Esophagus muscularis mucosa (tissue), 4 donors: ENCODE measurements at regions not wholly inside any gene's neighbourhood (a gene's known extent, or its start where the extent isn't known, plus 50 kb on each side); places are given as distances from the start of the nearest gene placed in this dataset.
"Not testable (repeated sequence)": the region's sequence is repeated elsewhere in the genome, so short reads cannot be mapped to it uniquely, and the experiment has no call there.

ENCODE experiments used
- DNase-seq: peaks from one replicate; pipeline ENCODE4 v3.0.0-alpha.2; 2017; ENCODE audit errors: extremely low spot score
- H3K27ac ChIP-seq, 4 donors: fragments of 200-600 bp; sonication (generic); replicated peaks in 1 of 4; 1 replicate in 3 of 4; 2 replicates in 1 of 4; pipeline ENCODE4 v1.5.1; 2016 to 2019; ENCODE audit warnings: mild to moderate bottlenecking in 1 of 4
- H3K27me3 ChIP-seq, 4 donors: fragments of 200-600 bp; sonication (generic); one replicate each; pipeline versions ENCODE4 v1.5.1 to v1.6.0; 2016 to 2019
- H3K36me3 ChIP-seq, 4 donors: fragments of 200-600 bp; sonication (generic); one replicate each; pipeline ENCODE4 v1.5.1; 2016 to 2019
- H3K4me1 ChIP-seq, 4 donors: fragments of 200-600 bp; sonication (generic); one replicate each; pipeline ENCODE4 v1.5.1; 2016 to 2019
- H3K4me3 ChIP-seq, 4 donors: fragments of 200-600 bp; sonication (generic); 1 replicate in 2 of 4; 2 replicates in 2 of 4; pipeline ENCODE4 v1.5.1; 2016 to 2019; ENCODE audit warnings: mild to moderate bottlenecking in 4 of 4, moderate library complexity in 1 of 4
- H3K9me3 ChIP-seq, 4 donors: fragments of 200-600 bp; sonication (generic); 1 replicate in 3 of 4; 2 replicates in 1 of 4; pipeline ENCODE4 v1.5.1; 2016 to 2019
- EP300 ChIP-seq: sonication (generic); formaldehyde crosslinking; IDR thresholded peaks from one replicate; pipeline ENCODE4 v1.6.1; 2017; ENCODE audit warnings: antibody characterized with exemption
- POLR2A ChIP-seq: fragments of 450-650 bp; IDR thresholded peaks from one replicate; pipeline ENCODE4 v1.6.1; 2017; ENCODE audit warnings: antibody characterized with exemption, moderate library complexity, mild to moderate bottlenecking, low read depth
- POLR2AphosphoS5 ChIP-seq, 2 donors: sonication (generic); formaldehyde crosslinking; IDR thresholded peaks; one replicate each; pipeline ENCODE4 v1.6.1; 2017; ENCODE audit warnings: antibody characterized with exemption in 2 of 2
- WGBS: methylation state at CpG from one replicate; pipeline ENCODE4 v1.1.5; 2018; 5-methylcytosine and 5-hydroxymethylcytosine counted together
- intact Hi-C: fragments of 100-400 bp; cut with DNase I; formaldehyde crosslinking; loops from one replicate; pipeline ENCODE4 v1.15.1; 2023
- TF ChIP-seq, protein P1 (sequence below), 3 experiments: fragments of 200-600 bp in 2 of 3; fragments of 450-650 bp in 1 of 3; sonication (generic) in 2 of 3; IDR thresholded peaks; one replicate each; pipeline ENCODE4 v1.5.1; 2017 to 2019; ENCODE audit warnings: antibody characterized with exemption in 3 of 3, mild to moderate bottlenecking in 2 of 3, moderate library complexity in 1 of 3

DNA sequence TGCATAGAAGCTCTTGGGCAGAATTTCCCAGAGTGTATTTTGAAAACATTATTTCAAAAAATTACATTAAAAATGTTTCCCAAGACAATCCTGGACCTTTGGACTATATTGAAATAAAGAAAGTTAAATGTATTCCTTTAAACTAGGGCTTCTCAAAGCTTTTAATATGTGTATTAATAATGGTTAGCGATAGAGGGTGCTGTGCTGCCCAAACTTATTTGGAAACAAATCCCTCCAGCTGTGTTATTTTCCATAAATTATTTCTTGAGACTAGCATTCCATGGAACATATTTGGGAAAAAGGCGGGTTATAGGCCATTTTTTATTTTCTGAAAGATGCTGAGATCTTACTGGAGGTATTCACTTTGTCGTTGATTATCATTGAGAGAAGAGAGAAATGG, 397.8 kb upstream of the MIS18BP1 start:
- DNase-seq = no peak
- H3K9me3 ChIP-seq = no peaks in the 10 kb centered on the region
- WGBS = 71% methylated on average over 3 of the region's 3 CpGs
- intact Hi-C loops = no loop called here
- H3K27me3 ChIP-seq = no peaks in the 10 kb centered on the region
- H3K27ac ChIP-seq = no peak overlapping the region
- H3K4me3 ChIP-seq = no peak overlapping the region
- H3K36me3 ChIP-seq = no peaks in the 10 kb centered on the region
- TF ChIP-seq, protein P1, sequence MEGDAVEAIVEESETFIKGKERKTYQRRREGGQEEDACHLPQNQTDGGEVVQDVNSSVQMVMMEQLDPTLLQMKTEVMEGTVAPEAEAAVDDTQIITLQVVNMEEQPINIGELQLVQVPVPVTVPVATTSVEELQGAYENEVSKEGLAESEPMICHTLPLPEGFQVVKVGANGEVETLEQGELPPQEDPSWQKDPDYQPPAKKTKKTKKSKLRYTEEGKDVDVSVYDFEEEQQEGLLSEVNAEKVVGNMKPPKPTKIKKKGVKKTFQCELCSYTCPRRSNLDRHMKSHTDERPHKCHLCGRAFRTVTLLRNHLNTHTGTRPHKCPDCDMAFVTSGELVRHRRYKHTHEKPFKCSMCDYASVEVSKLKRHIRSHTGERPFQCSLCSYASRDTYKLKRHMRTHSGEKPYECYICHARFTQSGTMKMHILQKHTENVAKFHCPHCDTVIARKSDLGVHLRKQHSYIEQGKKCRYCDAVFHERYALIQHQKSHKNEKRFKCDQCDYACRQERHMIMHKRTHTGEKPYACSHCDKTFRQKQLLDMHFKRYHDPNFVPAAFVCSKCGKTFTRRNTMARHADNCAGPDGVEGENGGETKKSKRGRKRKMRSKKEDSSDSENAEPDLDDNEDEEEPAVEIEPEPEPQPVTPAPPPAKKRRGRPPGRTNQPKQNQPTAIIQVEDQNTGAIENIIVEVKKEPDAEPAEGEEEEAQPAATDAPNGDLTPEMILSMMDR (IDR thresholded peaks at IDR 0.05) = no peak
- TF ChIP-seq POLR2A (no peak), POLR2AphosphoS5 (IDR thresholded peaks at IDR 0.05) (no peak), EP300 (no peak)
- H3K4me1 ChIP-seq = no peaks in the 10 kb centered on the region

DNA sequence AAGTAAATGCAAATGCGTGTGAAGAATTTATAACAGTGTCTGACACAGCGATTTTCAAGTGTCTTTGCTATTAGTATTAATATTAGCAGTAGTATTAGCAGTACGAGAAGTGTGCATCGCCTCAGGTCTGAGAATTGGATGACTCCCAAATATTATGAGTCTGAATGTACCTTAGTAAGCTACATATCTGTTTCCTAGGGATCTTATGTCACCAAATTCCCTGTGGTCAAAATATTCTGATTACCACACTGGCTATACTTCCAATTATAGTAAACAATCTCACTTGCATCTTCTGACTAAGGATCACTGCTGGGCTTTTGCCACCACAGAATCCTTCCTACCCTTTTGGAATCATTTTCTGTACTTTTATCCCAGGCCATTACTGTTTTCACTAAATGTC, 396.0 kb upstream of the MIS18BP1 start:
- no peak overlapping the region for H3K27ac ChIP-seq
- no peak for TF ChIP-seq POLR2AphosphoS5 (IDR thresholded peaks at IDR 0.05)
- TF ChIP-seq POLR2A = no peak
- TF ChIP-seq, protein P1 (IDR thresholded peaks at IDR 0.05) = no peak
- no peak for TF ChIP-seq EP300
- H3K4me3 ChIP-seq = no peak overlapping the region
- 89% methylated on average over 4 of the region's 4 CpGs for WGBS
- intact Hi-C loops = no loop called here
- H3K4me1 ChIP-seq = no peaks in the 10 kb centered on the region
- H3K27me3 ChIP-seq = no peaks in the 10 kb centered on the region
- H3K36me3 ChIP-seq = no peaks in the 10 kb centered on the region
- no peaks in the 10 kb centered on the region for H3K9me3 ChIP-seq
- DNase-seq = no peak

DNA sequence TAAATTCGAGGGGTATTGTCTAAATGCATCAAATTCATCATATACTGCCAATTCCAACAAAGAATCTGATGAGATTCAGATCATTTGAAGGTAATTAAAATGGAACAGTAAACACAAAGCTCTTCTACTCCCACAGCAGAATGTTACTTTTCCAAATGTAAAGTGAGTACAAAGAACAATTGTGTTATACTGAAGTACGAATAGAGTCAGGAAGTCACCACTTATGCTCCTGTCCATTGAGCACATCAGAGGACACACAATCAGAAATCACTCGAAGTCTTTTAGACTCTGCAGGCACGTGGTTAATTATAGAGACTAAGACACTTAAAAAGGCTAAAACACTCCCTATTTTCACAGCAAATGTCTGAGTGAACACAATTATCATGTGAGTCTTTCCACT, 388.5 kb upstream of the MIS18BP1 start:
- no peak for TF ChIP-seq POLR2A
- TF ChIP-seq, protein P1 (IDR thresholded peaks at IDR 0.05) = no peak
- Histone ChIP-seq H3K4me3 (no peak overlapping the region), H3K4me1 (no peaks in the 10 kb centered on the region), H3K27ac (no peak overlapping the region), H3K36me3 (no peaks in the 10 kb centered on the region), H3K9me3 (peaks cover 0 to 4% (median 0%) of the 10 kb centered on the region in 4 donors), H3K27me3 (no peaks in the 10 kb centered on the region)
- intact Hi-C loops = no loop called here
- 59% methylated on average over 4 of the region's 4 CpGs for WGBS
- no peak for DNase-seq

DNA sequence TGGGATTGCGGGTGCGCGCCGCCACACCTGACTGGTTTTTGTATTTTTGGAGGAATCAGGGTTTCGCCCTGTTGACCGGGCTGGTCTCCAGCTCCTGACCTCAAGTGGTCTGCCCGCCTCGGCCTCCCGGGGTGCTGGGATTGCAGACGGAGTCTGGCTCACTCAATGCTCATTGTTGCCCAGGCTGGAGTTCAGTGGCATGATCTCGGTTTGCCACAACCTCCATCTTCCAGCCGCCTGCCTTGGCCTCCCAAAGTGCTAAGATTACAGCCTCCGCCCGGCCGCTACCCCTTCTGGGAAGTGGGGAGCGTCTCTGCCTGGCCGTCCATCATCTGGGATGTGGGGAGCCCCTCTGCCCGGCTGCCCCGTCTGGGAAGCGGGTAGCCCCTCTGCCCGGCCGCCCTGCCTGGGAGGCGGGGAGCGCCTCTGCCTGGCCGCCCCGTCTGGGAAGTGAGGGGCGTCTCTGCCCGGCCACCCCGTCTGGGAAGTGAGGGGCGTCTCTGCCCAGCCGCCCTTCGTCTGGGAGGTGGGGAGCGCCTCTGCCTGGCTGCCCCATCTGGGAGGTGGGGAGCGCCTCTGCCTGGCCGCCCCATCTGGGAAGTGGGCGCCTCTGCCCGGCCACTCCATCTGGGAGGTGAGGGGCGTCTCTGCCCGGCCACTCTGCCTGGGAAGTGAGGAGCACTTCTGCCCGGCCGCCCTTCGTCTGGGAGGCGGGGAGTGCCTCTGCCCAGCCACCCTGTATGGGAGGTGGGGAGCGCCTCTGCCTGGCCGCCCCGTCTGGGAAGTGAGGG, 381.8 kb upstream of the MIS18BP1 start:
- H3K4me1 ChIP-seq, intact Hi-C loops, DNase-seq, H3K36me3 ChIP-seq, H3K4me3 ChIP-seq, H3K27me3 ChIP-seq, H3K27ac ChIP-seq, H3K9me3 ChIP-seq: not testable (repeated sequence)
- over 99% methylated on average over 12 of the region's 46 CpGs for WGBS

DNA sequence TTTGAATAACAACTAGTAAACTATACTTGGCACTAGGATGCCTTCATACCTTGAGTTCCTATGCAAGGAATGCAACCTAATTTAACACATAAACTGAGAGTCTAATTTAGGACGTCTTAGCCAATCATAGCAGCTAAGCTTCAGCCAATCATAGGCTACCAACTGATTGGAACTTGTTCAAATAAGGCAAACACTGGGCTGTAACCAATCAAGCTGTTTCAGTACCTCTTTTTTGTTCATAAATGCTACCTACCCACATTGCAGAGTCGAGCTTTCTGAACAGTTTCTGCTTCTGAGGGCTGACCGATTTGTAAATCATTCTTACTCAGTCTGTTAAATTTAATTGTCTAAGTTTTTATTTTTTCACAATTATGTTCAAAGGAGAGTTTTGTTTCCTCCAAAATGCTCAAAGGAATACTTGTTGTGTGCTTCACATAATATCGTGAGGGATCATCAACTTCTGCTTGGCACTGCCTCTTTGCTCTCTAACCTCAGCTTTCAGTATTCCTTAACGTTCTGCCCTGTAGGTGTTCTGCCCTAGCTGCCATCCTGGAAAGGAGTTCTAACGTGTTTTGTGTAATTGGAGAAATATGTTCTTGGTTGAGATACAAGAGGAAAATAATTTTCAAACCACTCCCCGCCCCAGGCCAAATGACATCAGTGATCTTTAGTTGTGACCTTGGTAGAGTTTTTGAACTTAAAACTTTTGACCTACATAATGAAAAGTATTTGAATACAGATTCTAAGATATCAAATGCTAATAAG, 380.4 kb upstream of the MIS18BP1 start:
- no peaks in the 10 kb centered on the region for H3K36me3 ChIP-seq
- peaks cover 0 to 3% (median 0%) of the 10 kb centered on the region in 4 donors for H3K9me3 ChIP-seq
- no peak overlapping the region for H3K4me3 ChIP-seq
- H3K27me3 ChIP-seq = no peaks in the 10 kb centered on the region
- 76% methylated on average over 7 of the region's 7 CpGs for WGBS
- DNase-seq = no peak
- no peaks in the 10 kb centered on the region for H3K4me1 ChIP-seq
- TF ChIP-seq EP300 = no peak
- TF ChIP-seq POLR2AphosphoS5 (IDR thresholded peaks at IDR 0.05) = no peak
- no peak for TF ChIP-seq POLR2A
- TF ChIP-seq, protein P1 (IDR thresholded peaks at IDR 0.05) = no peak
- intact Hi-C loops = no loop called here
- no peak overlapping the region for H3K27ac ChIP-seq
